Small intestine (tissue), 7 donors: ENCODE measurements at regions not wholly inside any gene's neighbourhood (a gene's known extent, or its start where the extent isn't known, plus 50 kb on each side); places are given as distances from the start of the nearest gene placed in this dataset.
A peak's percentile ranks its signal among the peaks of the same experiment; 100 is the strongest.

Experiments
- DNase-seq, 2 donors: peaks; one replicate each; pipeline versions ENCODE4 v3.0.0 to v3.0.0-alpha.2; 2013
- FAIRE-seq: peaks from 2 replicates; lab custom pipeline; 2012; peaks lifted over from hg19 to GRCh38; lab: Jason Lieb, UNC
- H3K27ac ChIP-seq, 3 donors: one replicate each; pipeline ENCODE4 v1.5.1; 2013; ENCODE audit warnings: low read length in 2 of 3, mild to moderate bottlenecking in 2 of 3, control low read depth in 1 of 3, inconsistent platforms in 1 of 3, low read depth in 1 of 3, moderate library complexity in 1 of 3
- H3K27me3 ChIP-seq, 3 donors: one replicate each; pipeline ENCODE4 v1.6.1; 2013; ENCODE audit warnings: low read length in 3 of 3, inconsistent platforms in 1 of 3; ENCODE audit not compliant: control insufficient read depth in 3 of 3, insufficient read depth in 3 of 3
- H3K36me3 ChIP-seq, 3 donors: one replicate each; pipeline ENCODE4 v1.6.1; 2013; ENCODE audit warnings: low read length in 3 of 3, inconsistent platforms in 1 of 3, low read depth in 1 of 3, mild to moderate bottlenecking in 1 of 3, moderate library complexity in 1 of 3; ENCODE audit not compliant: control insufficient read depth in 3 of 3, insufficient read depth in 2 of 3
- H3K4me1 ChIP-seq, 3 donors: one replicate each; pipeline ENCODE4 v1.6.1; 2013; ENCODE audit warnings: low read length in 2 of 3, inconsistent platforms in 1 of 3, low read depth in 1 of 3, mild to moderate bottlenecking in 1 of 3, moderate library complexity in 1 of 3; ENCODE audit not compliant: control insufficient read depth in 3 of 3, insufficient read depth in 2 of 3
- H3K4me3 ChIP-seq, 3 donors: one replicate each; pipeline ENCODE4 v1.5.1; 2013; ENCODE audit warnings: low read length in 3 of 3, control low read depth in 1 of 3, inconsistent platforms in 1 of 3, low read depth in 1 of 3, mild to moderate bottlenecking in 1 of 3, moderate library complexity in 1 of 3
- H3K9me3 ChIP-seq, 2 donors: one replicate each; pipeline ENCODE4 v1.6.1; 2013; ENCODE audit warnings: low read depth in 1 of 2, low read length in 1 of 2; ENCODE audit not compliant: control insufficient read depth in 2 of 2, insufficient read depth in 1 of 2
- WGBS, 3 donors: extraction: QIAGEN DNeasy Blood & Tissue Kit; methylation state at CpG; one replicate each; pipeline ENCODE4 v1.1.7; 2013; 5-methylcytosine and 5-hydroxymethylcytosine counted together
- donor health status: healthy with polysubstance abuse.
- donor health status: control.
- donor health status: control.
- donor health status: Bipolar disorder and iron deficiency.
- donor health status: healthy.

- Histone ChIP-seq H3K4me1 (peaks cover 0 to 43% (median 0%) of the 10 kb centered on the region in 3 donors), H3K27ac (peak overlapping the region in 1 of 3 donors; percentile 9), H3K27me3 (peaks cover 0 to 10% (median 0%) of the 10 kb centered on the region in 3 donors), H3K9me3 (peaks cover 0 to 13% of the 10 kb centered on the region in 2 donors), H3K4me3 (no peak overlapping the region), H3K36me3 (no peaks in the 10 kb centered on the region)
- DNase-seq (peak in 1 of 2 donors; percentile 48), FAIRE-seq (no peak)
- WGBS, 3 donors: 77 to 81% (median 80%) methylated on average over 36 to 39 of the region's 39 CpGs
These were observed 61.7 kb upstream of the FBRSL1 start for GRCh38 chr12:132427999-132428935.

GRCh38 chr12:132427174-132427768 is 62.7 kb upstream of the FBRSL1 start:
- Histone ChIP-seq H3K4me3 (no peak overlapping the region), H3K4me1 (peaks cover 0 to 35% (median 0%) of the 10 kb centered on the region in 3 donors), H3K36me3 (no peaks in the 10 kb centered on the region), H3K9me3 (peaks cover 0 to 15% of the 10 kb centered on the region in 2 donors), H3K27ac (no peak overlapping the region), H3K27me3 (peaks cover 0 to 16% (median 0%) of the 10 kb centered on the region in 3 donors)
- FAIRE-seq: no peak
- WGBS, 3 donors: 42 to 47% (median 47%) methylated on average over 9 to 18 of the region's 20 CpGs
- peak in 1 of 2 donors; percentile 45 for DNase-seq

- peaks cover 0 to 30% (median 0%) of the 10 kb centered on the region in 3 donors for H3K4me1 ChIP-seq
- no peak overlapping the region for H3K27ac ChIP-seq
- FAIRE-seq (no peak), DNase-seq (peak; percentile 27 to 42)
- H3K9me3 ChIP-seq: peaks cover 0 to 15% of the 10 kb centered on the region in 2 donors
- H3K4me3 ChIP-seq: no peak overlapping the region
- peaks cover 0 to 21% (median 0%) of the 10 kb centered on the region in 3 donors for H3K27me3 ChIP-seq
- H3K36me3 ChIP-seq: no peaks in the 10 kb centered on the region
- 72 to 81% (median 79%) methylated on average over 34 of the region's 34 CpGs for WGBS, 3 donors
These were observed 63.4 kb upstream of the FBRSL1 start for GRCh38 chr12:132426349-132427173.

GRCh38 chr12:132424811-132425210 is 65.1 kb upstream of the FBRSL1 start:
- Histone ChIP-seq H3K4me3 (no peak overlapping the region), H3K27me3 (peaks cover 0 to 26% (median 2%) of the 10 kb centered on the region in 3 donors), H3K9me3 (peaks cover 0 to 19% of the 10 kb centered on the region in 2 donors), H3K4me1 (peaks cover 0 to 16% (median 0%) of the 10 kb centered on the region in 3 donors), H3K27ac (no peak overlapping the region), H3K36me3 (no peaks in the 10 kb centered on the region)
- FAIRE-seq (no peak), DNase-seq (no peak)
- 83 to 86% (median 85%) methylated on average over 4 of the region's 4 CpGs for WGBS, 3 donors

- H3K27ac ChIP-seq: no peak overlapping the region
- peaks cover 0 to 28% (median 2%) of the 10 kb centered on the region in 3 donors for H3K27me3 ChIP-seq
- peaks cover 0 to 19% of the 10 kb centered on the region in 2 donors for H3K9me3 ChIP-seq
- H3K4me1 ChIP-seq: peaks cover 0 to 9% (median 0%) of the 10 kb centered on the region in 3 donors
- no peak for DNase-seq
- no peak overlapping the region for H3K4me3 ChIP-seq
- 24 to 45% (median 32%) methylated on average over 31 of the region's 31 CpGs for WGBS, 3 donors
- no peaks in the 10 kb centered on the region for H3K36me3 ChIP-seq
- FAIRE-seq: no peak
These were observed 65.9 kb upstream of the FBRSL1 start for GRCh38 chr12:132423820-132424645.

- Histone ChIP-seq H3K4me3 (no peak overlapping the region), H3K36me3 (no peaks in the 10 kb centered on the region), H3K27ac (no peak overlapping the region), H3K27me3 (peaks cover 0 to 28% (median 2%) of the 10 kb centered on the region in 3 donors), H3K9me3 (peaks cover 0 to 19% of the 10 kb centered on the region in 2 donors), H3K4me1 (peaks cover 0 to 6% (median 0%) of the 10 kb centered on the region in 3 donors)
- FAIRE-seq (no peak), DNase-seq (peak in 1 of 2 donors; percentile 42)
- 42 to 75% (median 57%) methylated on average over 22 to 29 of the region's 29 CpGs for WGBS, 3 donors
These were observed 66.6 kb upstream of the FBRSL1 start for GRCh38 chr12:132423251-132423819.

GRCh38 chr12:132422381-132423043 is 67.4 kb upstream of the FBRSL1 start:
- Histone ChIP-seq H3K9me3 (peaks cover 0 to 19% of the 10 kb centered on the region in 2 donors), H3K4me3 (no peak overlapping the region), H3K27me3 (peaks cover 0 to 32% (median 2%) of the 10 kb centered on the region in 3 donors), H3K27ac (no peak overlapping the region), H3K36me3 (no peaks in the 10 kb centered on the region), H3K4me1 (peaks cover 0 to 6% (median 0%) of the 10 kb centered on the region in 3 donors)
- FAIRE-seq (no peak), DNase-seq (no peak)
- WGBS, 3 donors: 32 to 41% (median 36%) methylated on average over 6 of the region's 6 CpGs
